ENCODE measurements at regions not wholly inside any gene's neighbourhood (a gene's known extent, or its start where the extent isn't known, plus 50 kb on each side); places are given as distances from the start of the nearest gene placed in this dataset.

GRCh38 chr6:23410439-23410838 lies 715.6 kb upstream of the NRSN1 start:
- DNase-seq (ENCODE audit: low read depth) (no peak), FAIRE-seq (no peak)
- TF ChIP-seq CTCF (IDR thresholded peaks at IDR 0.05; ENCODE audit: insufficient read depth, low read length, severe bottlenecking): no peak
- H3K27me3 ChIP-seq (ENCODE audit: control insufficient read depth, insufficient read depth, low read length): no peaks in the 10 kb centered on the region
- no peak overlapping the region for H3K4me3 ChIP-seq (ENCODE audit: low read depth, low read length)
- no peaks in the 10 kb centered on the region for H3K36me3 ChIP-seq (ENCODE audit: control insufficient read depth, insufficient read depth, low read length)

GRCh38 chr6:23412770-23413169 lies 713.2 kb upstream of the NRSN1 start:
- Histone ChIP-seq H3K36me3 (ENCODE audit: control insufficient read depth, insufficient read depth, low read length) (no peaks in the 10 kb centered on the region), H3K27me3 (ENCODE audit: control insufficient read depth, insufficient read depth, low read length) (no peaks in the 10 kb centered on the region), H3K4me3 (ENCODE audit: low read depth, low read length) (no peak overlapping the region)
- no peak for TF ChIP-seq CTCF (IDR thresholded peaks at IDR 0.05; ENCODE audit: insufficient read depth, low read length, severe bottlenecking)
- peak; percentile 63 for DNase-seq (ENCODE audit: low read depth)
- FAIRE-seq: no peak

GRCh38 chr6:23413327-23414050 lies 712.5 kb upstream of the NRSN1 start:
- no peaks in the 10 kb centered on the region for H3K27me3 ChIP-seq (ENCODE audit: control insufficient read depth, insufficient read depth, low read length)
- no peak overlapping the region for H3K4me3 ChIP-seq (ENCODE audit: low read depth, low read length)
- FAIRE-seq (no peak), DNase-seq (ENCODE audit: low read depth) (peak; percentile 30)
- H3K36me3 ChIP-seq (ENCODE audit: control insufficient read depth, insufficient read depth, low read length): no peaks in the 10 kb centered on the region
- TF ChIP-seq CTCF (IDR thresholded peaks at IDR 0.05; ENCODE audit: insufficient read depth, low read length, severe bottlenecking): no peak

- peak; percentile 26 for TF ChIP-seq CTCF (IDR thresholded peaks at IDR 0.05; ENCODE audit: insufficient read depth, low read length, severe bottlenecking)
- no peak overlapping the region for H3K4me3 ChIP-seq (ENCODE audit: low read depth, low read length)
- DNase-seq (ENCODE audit: low read depth) (peak; percentile 74), FAIRE-seq (no peak)
- H3K36me3 ChIP-seq (ENCODE audit: control insufficient read depth, insufficient read depth, low read length): no peaks in the 10 kb centered on the region
- H3K27me3 ChIP-seq (ENCODE audit: control insufficient read depth, insufficient read depth, low read length): no peaks in the 10 kb centered on the region
These were observed 712.0 kb upstream of the NRSN1 start for GRCh38 chr6:23414051-23414445.

- DNase-seq (ENCODE audit: low read depth) (no peak), FAIRE-seq (no peak)
- no peaks in the 10 kb centered on the region for H3K36me3 ChIP-seq (ENCODE audit: control insufficient read depth, insufficient read depth, low read length)
- H3K4me3 ChIP-seq (ENCODE audit: low read depth, low read length): no peak overlapping the region
- no peak for TF ChIP-seq CTCF (IDR thresholded peaks at IDR 0.05; ENCODE audit: insufficient read depth, low read length, severe bottlenecking)
- H3K27me3 ChIP-seq (ENCODE audit: control insufficient read depth, insufficient read depth, low read length): no peaks in the 10 kb centered on the region
These were observed 711.1 kb upstream of the NRSN1 start for GRCh38 chr6:23414922-23415321.

Measured in bronchial epithelial cell (primary cell).